Psoas muscle (tissue), 7 donors: ENCODE measurements at regions not wholly inside any gene's neighbourhood (a gene's known extent, or its start where the extent isn't known, plus 50 kb on each side); places are given as distances from the start of the nearest gene placed in this dataset.

Experiments used
- ATAC-seq, 4 donors: fragments of 200-7000 bp; cut with Tn5 transposase; one replicate each; pipeline ENCODE4 v1.9.1; 2020; ENCODE audit warnings: moderate library complexity in 3 of 4, mild to moderate bottlenecking in 2 of 4
- DNase-seq, 2 donors: peaks; one replicate each; pipeline ENCODE4 v3.0.0-alpha.2; 2020
- H3K27ac ChIP-seq: fragments of 200-600 bp; one replicate; pipeline ENCODE4 v1.8.0; 2022
- H3K27me3 ChIP-seq, 3 donors: fragments of 200-600 bp in 1 of 3; one replicate each; pipeline versions ENCODE4 v1.6.1 to v1.8.0; 2013 to 2022; ENCODE audit warnings: low read length in 2 of 3, mild to moderate bottlenecking in 2 of 3, moderate library complexity in 1 of 3; ENCODE audit not compliant: insufficient read depth in 3 of 3
- H3K36me3 ChIP-seq, 2 donors: fragments of 200-600 bp in 1 of 2; one replicate each; pipeline versions ENCODE4 v1.6.1 to v1.8.0; 2013 to 2022; ENCODE audit warnings: low read depth in 1 of 2, mild to moderate bottlenecking in 1 of 2, moderate library complexity in 1 of 2; ENCODE audit not compliant: insufficient read depth in 1 of 2
- H3K4me1 ChIP-seq: fragments of 200-600 bp; one replicate; pipeline ENCODE4 v1.8.0; 2022
- H3K4me3 ChIP-seq: fragments of 200-600 bp; one replicate; pipeline ENCODE4 v1.8.0; 2022; ENCODE audit warnings: mild to moderate bottlenecking
- H3K9me3 ChIP-seq: fragments of 200-600 bp; one replicate; pipeline ENCODE4 v1.8.0; 2022
- CTCF ChIP-seq: fragments of 200-600 bp; IDR thresholded peaks from one replicate; pipeline ENCODE4 v1.8.0; 2022; ENCODE audit warnings: antibody characterized with exemption
- WGBS, 3 donors: extraction: QIAGEN DNeasy Blood & Tissue Kit; methylation state at CpG; one replicate each; pipeline versions ENCODE4 v1.1.6 to v1.1.7; 2013; 5-methylcytosine and 5-hydroxymethylcytosine counted together
- intact Hi-C, 2 donors: fragments of 100-400 bp; cut with DNase I; formaldehyde crosslinking; loops; one replicate each; pipeline versions ENCODE4 v1.11.0 to v1.14.2; 2022
- donor health status: healthy with polysubstance abuse.
- donor health status: DM: no; HTN: no; CAD: no; lungs with moderate emphysema.
- donor health status: Bipolar disorder and iron deficiency.
- donor health status: healthy.
- donor health status: DM: yes; HTN: yes; CAD: no.
- donor health status: DM: no; HTN: no; CAD: no.
- donor health status: DM: yes; HTN: yes; CAD: no.

GRCh38 chr3:188954590-188955208, 217.1 kb upstream of the TPRG1 start:
- Histone ChIP-seq H3K27ac (peak overlapping the region; percentile 44), H3K4me3 (no peak overlapping the region), H3K9me3 (no peaks in the 10 kb centered on the region), H3K4me1 (peaks cover 28% of the 10 kb centered on the region), H3K36me3 (no peaks in the 10 kb centered on the region), H3K27me3 (no peaks in the 10 kb centered on the region)
- peak; percentile 97 for TF ChIP-seq CTCF
- intact Hi-C loops = loop anchor here in 1 of 2 donors (10.0 kb wide), 4 partner anchors 360 to 920 kb away; partner anchors contain the start of gene LPP
- 12 to 22% (median 19%) methylated on average over 3 of the region's 3 CpGs for WGBS, 3 donors
- DNase-seq (peak; percentile 86 to 90), ATAC-seq (peak; percentile 85 to 90 (median 87))

- no peaks in the 10 kb centered on the region for H3K36me3 ChIP-seq
- TF ChIP-seq CTCF = no peak
- peak overlapping the region; percentile 21 for H3K27ac ChIP-seq
- H3K9me3 ChIP-seq = no peaks in the 10 kb centered on the region
- DNase-seq (no peak), ATAC-seq (peak in 3 of 4 donors; percentile 31 to 63 (median 37))
- WGBS, 3 donors = 34 to 45% (median 44%) methylated on average over 4 of the region's 4 CpGs
- no peak overlapping the region for H3K4me3 ChIP-seq
- H3K4me1 ChIP-seq = peaks cover 17% of the 10 kb centered on the region
- H3K27me3 ChIP-seq = no peaks in the 10 kb centered on the region
- intact Hi-C loops = loop anchor here in 1 of 2 donors (10.0 kb wide), 4 partner anchors 361 to 921 kb away; partner anchors contain the start of gene LPP
These were observed 215.9 kb upstream of the TPRG1 start for GRCh38 chr3:188955919-188956318.

- Histone ChIP-seq H3K27ac (peak overlapping the region; percentile 21), H3K9me3 (no peaks in the 10 kb centered on the region), H3K4me3 (no peak overlapping the region), H3K27me3 (no peaks in the 10 kb centered on the region), H3K36me3 (no peaks in the 10 kb centered on the region), H3K4me1 (peaks cover 11% of the 10 kb centered on the region)
- DNase-seq (no peak), ATAC-seq (peak in 3 of 4 donors; percentile 32 to 61 (median 46))
- WGBS, 3 donors = 38 to 40% (median 39%) methylated on average over 8 of the region's 8 CpGs
- peak; percentile 77 for TF ChIP-seq CTCF
- intact Hi-C loops = loop anchor here in 1 of 2 donors (10.0 kb wide), 4 partner anchors 362 to 922 kb away; partner anchors contain the start of gene LPP
These were observed 214.8 kb upstream of the TPRG1 start for GRCh38 chr3:188956839-188957489.

- H3K9me3 ChIP-seq = no peaks in the 10 kb centered on the region
- no peak overlapping the region for H3K4me3 ChIP-seq
- WGBS, 3 donors = 87 to 95% (median 89%) methylated on average over 1 of the region's 1 CpG
- TF ChIP-seq CTCF = no peak
- peaks cover 23% of the 10 kb centered on the region for H3K4me1 ChIP-seq
- intact Hi-C loops = loop anchor here in 1 of 2 donors (10.0 kb wide), 4 partner anchors 364 to 924 kb away; partner anchors contain the start of gene LPP
- no peaks in the 10 kb centered on the region for H3K27me3 ChIP-seq
- no peak overlapping the region for H3K27ac ChIP-seq
- ATAC-seq = no peak
- H3K36me3 ChIP-seq = no peaks in the 10 kb centered on the region
- DNase-seq = no peak
These were observed 212.8 kb upstream of the TPRG1 start for GRCh38 chr3:188959013-188959412.
